ENCODE measurements at regions not wholly inside any gene's neighbourhood (a gene's known extent, or its start where the extent isn't known, plus 50 kb on each side); places are given as distances from the start of the nearest gene placed in this dataset.
"Not testable (repeated sequence)": the region's sequence is repeated elsewhere in the genome, so short reads cannot be mapped to it uniquely, and the experiment has no call there.

DNA sequence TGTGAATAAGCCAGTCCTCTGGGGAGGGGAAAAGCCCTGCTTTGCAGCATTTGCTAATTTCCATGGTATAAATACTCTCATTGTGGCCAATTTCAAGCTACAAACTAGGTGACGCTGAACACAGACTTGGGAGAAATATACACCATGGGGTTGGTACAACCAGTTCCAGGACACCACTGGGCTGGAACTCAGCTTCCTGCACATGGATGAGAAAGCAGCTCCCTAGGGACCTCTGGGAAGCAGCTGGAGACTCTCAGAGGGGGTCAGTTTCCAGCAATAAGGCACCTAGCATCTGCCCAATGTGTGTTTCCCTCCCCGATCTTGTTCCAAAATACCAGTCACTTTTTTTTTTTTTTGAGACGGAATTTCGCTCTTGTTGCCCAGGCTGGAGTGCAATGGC lies 56.8 kb upstream of the WDR11 start:
- 84% methylated on average over 4 of the region's 4 CpGs for WGBS
- Histone ChIP-seq H3K27me3 (replicated peaks; ENCODE audit: insufficient read depth) (no peaks in the 10 kb centered on the region), H3K27ac (no peak overlapping the region), H3K4me3 (no peak overlapping the region), H3K36me3 (no peaks in the 10 kb centered on the region), H3K9me3 (no peaks in the 10 kb centered on the region), H3K4me1 (replicated peaks) (no peaks in the 10 kb centered on the region)
- intact Hi-C loops (cut with DNase I) = no loop called here
- no peak for DNase-seq (ENCODE audit: low spot score)
- TF ChIP-seq, protein P1, sequence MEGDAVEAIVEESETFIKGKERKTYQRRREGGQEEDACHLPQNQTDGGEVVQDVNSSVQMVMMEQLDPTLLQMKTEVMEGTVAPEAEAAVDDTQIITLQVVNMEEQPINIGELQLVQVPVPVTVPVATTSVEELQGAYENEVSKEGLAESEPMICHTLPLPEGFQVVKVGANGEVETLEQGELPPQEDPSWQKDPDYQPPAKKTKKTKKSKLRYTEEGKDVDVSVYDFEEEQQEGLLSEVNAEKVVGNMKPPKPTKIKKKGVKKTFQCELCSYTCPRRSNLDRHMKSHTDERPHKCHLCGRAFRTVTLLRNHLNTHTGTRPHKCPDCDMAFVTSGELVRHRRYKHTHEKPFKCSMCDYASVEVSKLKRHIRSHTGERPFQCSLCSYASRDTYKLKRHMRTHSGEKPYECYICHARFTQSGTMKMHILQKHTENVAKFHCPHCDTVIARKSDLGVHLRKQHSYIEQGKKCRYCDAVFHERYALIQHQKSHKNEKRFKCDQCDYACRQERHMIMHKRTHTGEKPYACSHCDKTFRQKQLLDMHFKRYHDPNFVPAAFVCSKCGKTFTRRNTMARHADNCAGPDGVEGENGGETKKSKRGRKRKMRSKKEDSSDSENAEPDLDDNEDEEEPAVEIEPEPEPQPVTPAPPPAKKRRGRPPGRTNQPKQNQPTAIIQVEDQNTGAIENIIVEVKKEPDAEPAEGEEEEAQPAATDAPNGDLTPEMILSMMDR (IDR thresholded peaks at IDR 0.05) = no peak
- TF ChIP-seq POLR2A (IDR thresholded peaks at IDR 0.05) (no peak), POLR2AphosphoS5 (IDR thresholded peaks at IDR 0.05) (no peak)

DNA sequence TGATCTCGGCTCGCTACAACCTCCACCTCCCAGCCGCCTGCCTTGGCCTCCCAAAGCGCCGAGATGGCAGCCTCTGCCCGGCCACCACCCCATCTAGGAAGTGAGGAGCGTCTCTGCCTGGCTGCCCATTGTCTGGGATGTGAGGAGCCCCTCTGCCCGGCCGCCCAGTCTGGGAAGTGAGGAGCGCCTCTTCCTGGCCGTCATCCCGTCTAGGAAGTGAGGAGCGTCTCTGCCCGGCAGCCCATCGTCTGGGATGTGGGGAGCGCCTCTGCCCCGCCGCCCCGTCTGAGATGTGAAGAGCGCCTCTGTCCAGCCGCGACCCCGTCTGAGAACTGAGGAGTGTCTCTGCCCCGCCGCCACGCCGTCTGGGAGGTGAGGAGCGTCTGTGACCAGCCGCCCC lies 52.9 kb upstream of the WDR11 start:
- H3K4me1 ChIP-seq (replicated peaks); H3K36me3 ChIP-seq; DNase-seq (ENCODE audit: low spot score); H3K4me3 ChIP-seq; intact Hi-C loops (cut with DNase I); H3K9me3 ChIP-seq; H3K27me3 ChIP-seq (replicated peaks; ENCODE audit: insufficient read depth); H3K27ac ChIP-seq: not testable (repeated sequence)
- 95% methylated on average over 28 of the region's 29 CpGs for WGBS

DNA sequence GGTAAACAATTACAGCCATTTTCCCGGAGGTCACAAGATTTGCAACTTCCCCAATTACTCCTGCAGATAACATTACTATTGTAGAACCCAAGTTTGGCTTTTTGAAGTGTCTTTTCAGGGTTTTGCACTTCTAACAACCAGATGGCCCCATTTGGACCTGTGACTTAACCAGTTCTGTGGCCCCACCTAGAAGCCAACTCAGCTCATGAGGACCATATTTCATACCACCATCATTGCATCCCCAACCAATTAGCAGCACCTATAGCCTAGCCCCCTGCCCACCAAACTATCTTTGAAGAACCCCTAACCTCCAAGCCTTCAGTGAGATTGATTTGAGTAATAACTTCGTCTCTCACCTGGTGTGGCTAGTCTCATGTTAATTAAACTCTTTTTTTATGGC lies 51.3 kb upstream of the WDR11 start:
- Histone ChIP-seq H3K4me1 (replicated peaks) (no peaks in the 10 kb centered on the region), H3K36me3 (no peaks in the 10 kb centered on the region), H3K9me3 (no peaks in the 10 kb centered on the region), H3K27me3 (replicated peaks; ENCODE audit: insufficient read depth) (no peaks in the 10 kb centered on the region), H3K4me3 (no peak overlapping the region), H3K27ac (no peak overlapping the region)
- intact Hi-C loops (cut with DNase I) = no loop called here
- WGBS = 60% methylated on average over 2 of the region's 2 CpGs
- no peak for DNase-seq (ENCODE audit: low spot score)
- no peak for TF ChIP-seq POLR2AphosphoS5 (IDR thresholded peaks at IDR 0.05)
- TF ChIP-seq, protein P1 (IDR thresholded peaks at IDR 0.05) = no peak
- TF ChIP-seq POLR2A (IDR thresholded peaks at IDR 0.05) = no peak

DNA sequence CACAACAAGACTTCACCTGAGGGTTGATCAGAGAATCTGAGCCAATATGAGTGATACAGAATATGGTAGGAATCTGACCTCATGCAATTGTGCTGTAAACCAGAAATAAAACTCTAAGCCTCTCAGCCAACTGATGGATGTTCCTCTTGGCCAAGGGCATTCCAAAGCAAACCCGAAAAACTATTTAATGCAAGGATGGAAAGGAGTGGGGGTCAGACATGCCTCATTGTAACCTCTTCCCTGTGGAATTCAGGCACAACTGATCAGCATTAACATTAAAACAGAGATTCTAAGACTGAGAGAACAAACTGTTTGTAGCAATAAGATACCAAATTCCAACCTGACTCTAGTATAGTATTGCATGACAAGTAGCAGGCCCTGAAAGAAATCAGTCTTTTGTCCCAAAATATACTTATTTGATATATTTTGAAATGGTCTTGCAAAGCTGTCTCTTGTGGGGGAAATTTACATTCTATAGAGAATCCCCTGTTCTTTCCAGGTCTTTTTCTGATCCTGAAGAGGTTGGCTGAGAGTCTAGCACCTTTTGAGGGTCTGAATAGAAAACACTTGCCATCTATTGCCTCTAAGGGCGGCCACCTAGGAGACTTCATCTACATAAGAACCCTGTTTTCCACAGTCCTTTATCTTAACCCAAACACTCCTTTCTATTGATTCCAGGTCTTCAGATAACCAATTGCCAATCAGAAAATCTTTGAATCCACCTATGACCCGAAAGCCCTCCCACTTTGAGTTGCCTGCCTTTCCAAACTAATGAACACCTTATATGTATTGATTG lies 50.4 kb upstream of the WDR11 start:
- H3K27ac ChIP-seq = no peak overlapping the region
- 90% methylated on average over 3 of the region's 3 CpGs for WGBS
- no peak for DNase-seq (ENCODE audit: low spot score)
- TF ChIP-seq, protein P1 (IDR thresholded peaks at IDR 0.05) = no peak
- TF ChIP-seq POLR2A (IDR thresholded peaks at IDR 0.05) (no peak), POLR2AphosphoS5 (IDR thresholded peaks at IDR 0.05) (no peak)
- no peaks in the 10 kb centered on the region for H3K36me3 ChIP-seq
- no peak overlapping the region for H3K4me3 ChIP-seq
- H3K9me3 ChIP-seq = no peaks in the 10 kb centered on the region
- H3K27me3 ChIP-seq (replicated peaks; ENCODE audit: insufficient read depth) = no peaks in the 10 kb centered on the region
- intact Hi-C loops (cut with DNase I) = no loop called here
- no peaks in the 10 kb centered on the region for H3K4me1 ChIP-seq (replicated peaks)
